NCI-H345 treated with DMSO at 0.1 percent for 48 hours (cell line): ENCODE measurements at regions not wholly inside any gene's neighbourhood (a gene's known extent, or its start where the extent isn't known, plus 50 kb on each side); places are given as distances from the start of the nearest gene placed in this dataset.

ENCODE experiments used
- DNase-seq: peaks from one replicate; lab custom pipeline; 2025; ENCODE audit not compliant: unreplicated experiment; lab: John Stamatoyannopoulos, UW

GRCh38 chr6:54056105-54056504 lies 55.1 kb upstream of the MLIP start:
- DNase-seq: no peak

DNA sequence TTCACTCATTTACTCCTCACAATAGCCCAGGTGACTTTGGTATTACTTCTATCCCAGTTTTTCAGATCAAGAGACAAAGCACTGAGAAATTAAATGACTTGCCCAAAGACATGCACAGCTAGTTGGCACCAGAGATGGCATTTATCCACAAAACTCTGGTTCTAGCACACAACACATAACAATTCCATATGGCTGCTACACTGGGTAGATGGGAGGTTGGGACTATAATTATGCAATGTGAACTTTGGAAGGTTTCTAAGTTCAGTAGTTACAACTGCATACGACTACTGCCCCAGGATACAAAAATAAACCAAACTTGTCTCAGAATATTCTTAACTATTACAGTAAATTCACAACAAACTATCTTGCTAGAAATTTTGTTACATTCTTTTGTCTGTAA lies 54.2 kb upstream of the MLIP start:
- DNase-seq: no peak

DNA sequence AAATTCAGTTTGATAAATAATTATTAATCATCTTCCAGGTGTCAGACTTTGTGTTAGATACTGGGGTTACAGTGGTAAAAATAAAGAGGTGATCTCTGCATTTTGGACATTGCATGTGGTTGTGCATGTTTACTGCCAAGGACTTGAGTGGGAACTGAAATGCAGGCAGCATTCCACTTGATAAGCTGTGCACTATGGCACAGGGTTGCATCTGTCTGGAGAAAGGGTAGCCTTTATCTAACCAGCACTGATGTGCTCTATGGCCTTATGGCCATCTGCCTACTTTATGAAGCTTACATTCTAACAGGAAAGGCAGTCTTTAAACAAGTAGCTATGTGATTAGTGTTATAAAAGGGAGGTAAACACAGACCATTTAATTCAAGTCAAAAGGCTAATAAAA lies 53.0 kb upstream of the MLIP start:
- no peak for DNase-seq

DNA sequence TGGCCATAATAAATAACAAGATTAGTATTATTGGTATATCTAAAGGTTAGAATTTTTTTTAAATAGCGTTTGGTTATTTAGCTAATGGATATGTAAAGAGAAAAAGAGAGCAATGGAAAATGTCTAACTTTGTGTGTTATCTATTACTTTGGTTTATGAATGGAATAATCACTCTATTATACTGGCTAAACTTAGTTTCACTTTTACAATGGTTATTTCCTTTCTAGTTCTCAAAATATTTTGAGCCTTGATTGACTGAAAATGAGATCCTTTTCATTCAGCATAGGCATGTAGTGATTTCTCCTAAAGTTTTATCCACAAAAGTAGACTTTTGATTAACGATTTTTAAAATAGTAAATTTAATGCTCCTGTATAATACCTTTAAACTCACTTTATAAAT lies 51.6 kb upstream of the MLIP start:
- no peak for DNase-seq

GRCh38 chr6:54060286-54060685 lies 51.0 kb upstream of the MLIP start:
- DNase-seq: no peak
